NCI-H1092 (cell line): ENCODE measurements at regions not wholly inside any gene's neighbourhood (a gene's known extent, or its start where the extent isn't known, plus 50 kb on each side); places are given as distances from the start of the nearest gene placed in this dataset.

Experiments used
- DNase-seq: peaks from one replicate; lab custom pipeline; 2025; lab: John Stamatoyannopoulos, UW

GRCh38 chr7:24521917-24522623, 51.2 kb upstream of the PALS2 start:
- no peak for DNase-seq
